HG03175 (cell line): ENCODE measurements at regions not wholly inside any gene's neighbourhood (a gene's known extent, or its start where the extent isn't known, plus 50 kb on each side); places are given as distances from the start of the nearest gene placed in this dataset.
"Not testable (repeated sequence)": the region's sequence is repeated elsewhere in the genome, so short reads cannot be mapped to it uniquely, and the experiment has no call there.

ENCODE experiments used
- ATAC-seq: cut with Tn5 transposase; IDR thresholded peaks from one replicate; pipeline ENCODE4 v1.9.1; 2021; ENCODE audit warnings: mild to moderate bottlenecking, moderate library complexity; ENCODE audit not compliant: unreplicated experiment

DNA sequence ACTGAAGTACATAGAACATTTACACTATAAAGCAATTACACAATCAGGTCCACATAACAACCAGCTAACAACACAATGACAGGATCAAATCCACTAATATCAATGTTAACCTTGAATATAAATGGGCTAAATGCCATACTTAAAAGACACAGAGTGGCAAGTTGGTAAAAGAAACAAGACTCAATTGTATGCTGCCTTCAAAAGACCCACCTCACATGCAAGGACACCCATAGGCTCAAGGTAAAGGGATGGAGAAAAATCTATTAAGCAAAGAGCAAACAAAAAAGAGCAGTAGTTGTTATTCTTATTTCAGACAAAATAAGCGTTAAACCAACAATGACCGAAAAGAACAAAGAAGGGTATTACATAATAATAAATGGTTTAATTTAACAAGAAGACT lies 183.3 kb downstream of the PYDC2 start:
- no peak for ATAC-seq

DNA sequence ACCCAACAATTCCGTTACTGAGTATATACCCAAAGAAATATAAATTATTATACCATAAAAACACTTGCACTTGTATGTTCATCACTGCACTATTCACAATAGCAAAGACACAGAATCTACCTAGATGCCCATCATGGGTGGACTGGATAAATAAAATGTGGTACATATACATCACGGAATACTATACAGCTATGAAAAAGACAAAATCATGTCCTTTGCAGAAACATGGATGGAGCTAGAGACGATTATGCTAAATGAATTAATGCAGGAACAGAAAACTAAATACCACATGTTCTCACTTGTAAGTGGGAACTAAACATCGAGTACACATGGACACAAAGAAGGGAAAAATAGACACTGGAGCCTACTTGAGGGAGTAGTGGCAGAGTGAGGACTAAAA lies 185.3 kb downstream of the PYDC2 start:
- ATAC-seq: no peak

DNA sequence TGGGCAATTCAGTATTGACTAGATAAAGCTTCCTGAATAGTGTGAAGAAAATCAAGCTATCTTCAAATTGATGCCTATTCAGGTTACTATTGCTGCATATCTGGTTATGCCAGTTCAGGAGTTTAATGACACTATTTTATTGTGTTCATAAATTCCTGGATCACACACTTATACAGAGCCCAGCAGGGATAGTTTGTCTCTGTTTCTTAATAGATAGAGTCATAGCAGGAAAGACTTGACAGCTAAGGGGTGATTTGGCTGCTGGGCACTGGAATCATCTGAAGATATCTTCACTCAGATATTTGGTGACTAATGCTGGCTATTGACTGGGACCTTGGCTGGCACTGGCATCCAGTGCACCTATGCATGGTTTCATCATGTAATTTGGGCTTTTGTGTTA lies 187.8 kb downstream of the PYDC2 start:
- ATAC-seq: no peak

DNA sequence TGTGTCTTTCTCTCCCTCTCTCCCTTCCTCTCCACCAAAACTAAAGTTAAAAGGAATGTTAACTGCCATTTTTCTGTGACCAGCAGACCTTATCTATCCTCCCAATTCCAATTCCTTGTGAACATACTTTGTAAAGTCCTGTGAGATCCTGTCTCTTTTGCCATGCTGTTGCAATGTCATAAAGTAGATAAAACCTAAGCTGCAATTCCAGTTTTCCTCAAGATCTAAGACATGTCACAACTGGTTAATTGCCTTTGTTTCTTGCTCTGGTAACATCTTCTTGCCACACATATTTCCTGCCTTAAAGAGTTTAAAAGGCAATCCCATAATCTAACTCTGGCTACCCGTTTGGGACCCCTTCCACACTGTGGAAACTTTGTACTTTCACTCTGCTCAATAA lies 188.7 kb downstream of the PYDC2 start:
- no peak for ATAC-seq

DNA sequence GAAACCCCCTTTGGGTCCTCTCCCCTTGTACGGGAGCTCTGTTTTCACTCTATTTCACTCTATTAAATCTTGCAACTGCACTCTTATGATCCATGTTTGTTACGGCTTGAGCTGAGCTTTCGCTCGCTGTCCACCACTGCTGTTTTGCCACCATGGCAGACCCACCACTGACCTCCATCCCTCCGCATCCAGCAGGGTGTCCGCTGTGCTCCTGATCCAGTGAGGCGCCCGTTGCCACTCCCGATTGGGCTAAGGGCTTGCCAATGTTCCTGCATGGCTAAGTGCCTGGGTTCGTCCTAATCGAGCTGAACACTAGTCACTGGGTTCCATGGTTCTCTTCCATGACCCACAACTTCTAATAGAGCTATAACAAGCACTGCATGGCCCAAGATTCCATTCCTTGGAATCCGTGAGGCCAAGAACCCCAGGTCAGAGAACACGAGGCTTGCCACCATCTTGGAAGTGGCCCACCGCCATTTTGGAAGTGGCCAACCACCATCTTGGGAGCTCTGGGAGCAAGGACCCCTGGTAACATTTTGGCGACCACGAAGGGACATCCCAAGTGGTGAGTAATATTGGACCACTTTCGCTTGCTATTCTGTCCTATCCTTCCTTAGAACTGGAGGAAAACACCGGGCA lies 197.9 kb downstream of the PYDC2 start:
- ATAC-seq: not testable (repeated sequence)

DNA sequence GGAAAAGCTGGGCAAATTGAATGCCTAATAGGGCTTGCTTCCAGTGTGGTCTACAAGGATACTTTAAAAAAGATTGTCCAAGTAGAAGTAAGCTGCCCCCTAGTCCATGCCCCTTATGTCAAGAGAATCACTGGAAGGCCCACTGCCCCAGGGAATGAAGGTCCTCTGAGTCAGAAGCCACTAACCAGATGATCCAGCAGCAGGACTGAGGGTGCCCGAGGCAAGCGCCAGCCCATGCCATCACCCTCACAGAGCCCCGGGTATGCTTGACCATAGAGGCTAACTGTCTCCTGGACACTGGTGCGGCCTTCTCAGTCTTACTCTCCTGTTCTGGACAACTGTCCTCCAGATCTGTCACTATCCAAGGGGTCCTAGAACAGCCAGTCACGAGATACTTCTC lies 201.2 kb downstream of the PYDC2 start:
- ATAC-seq: not testable (repeated sequence)

DNA sequence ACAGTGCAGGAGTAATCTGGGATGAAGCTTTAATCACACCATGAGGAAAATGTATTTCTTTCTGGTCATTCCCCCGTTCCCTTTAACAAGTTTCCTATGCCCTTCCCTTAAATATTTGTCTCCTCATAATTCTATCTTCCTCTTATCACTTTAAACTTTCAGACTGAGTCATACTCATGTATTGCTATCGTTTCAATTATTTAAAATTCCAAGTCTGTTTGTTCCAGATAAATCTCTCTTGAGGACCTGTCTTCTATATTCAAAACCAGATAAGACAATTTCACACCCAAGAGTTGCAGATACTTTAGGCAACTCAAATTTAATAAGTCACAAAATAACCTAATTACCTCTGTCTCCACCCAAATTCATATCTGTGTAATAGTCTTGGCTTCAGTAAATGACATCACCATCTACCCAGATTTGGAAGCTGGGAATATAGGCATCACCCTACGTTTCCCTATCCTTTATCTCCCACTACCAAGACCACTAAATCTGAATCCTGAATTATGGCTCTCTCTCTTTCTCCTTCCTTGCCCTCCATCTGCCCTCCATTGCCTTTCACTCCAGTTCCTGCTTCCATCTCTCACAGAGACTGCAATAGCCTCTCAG lies 220.1 kb downstream of the PYDC2 start:
- no peak for ATAC-seq

DNA sequence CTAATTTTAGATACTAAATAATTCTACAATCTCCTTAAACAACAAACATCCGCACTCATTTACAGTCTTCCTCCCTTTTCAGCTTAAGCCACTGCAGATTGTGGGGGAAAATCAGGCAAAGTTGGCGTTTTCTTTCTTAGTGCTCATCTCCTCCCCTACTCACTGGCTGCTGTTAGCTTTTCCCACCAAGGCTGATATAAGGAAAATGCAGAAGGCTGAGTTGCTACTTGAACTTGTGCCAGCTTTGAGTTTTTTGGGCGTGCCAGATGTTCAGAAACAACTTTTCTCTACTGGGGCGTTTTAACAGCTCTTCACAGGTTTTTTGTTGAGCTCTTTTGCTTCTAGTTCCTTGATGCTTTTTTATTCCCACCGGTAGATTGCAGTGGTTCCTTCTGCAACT lies 222.0 kb downstream of the PYDC2 start:
- no peak for ATAC-seq

DNA sequence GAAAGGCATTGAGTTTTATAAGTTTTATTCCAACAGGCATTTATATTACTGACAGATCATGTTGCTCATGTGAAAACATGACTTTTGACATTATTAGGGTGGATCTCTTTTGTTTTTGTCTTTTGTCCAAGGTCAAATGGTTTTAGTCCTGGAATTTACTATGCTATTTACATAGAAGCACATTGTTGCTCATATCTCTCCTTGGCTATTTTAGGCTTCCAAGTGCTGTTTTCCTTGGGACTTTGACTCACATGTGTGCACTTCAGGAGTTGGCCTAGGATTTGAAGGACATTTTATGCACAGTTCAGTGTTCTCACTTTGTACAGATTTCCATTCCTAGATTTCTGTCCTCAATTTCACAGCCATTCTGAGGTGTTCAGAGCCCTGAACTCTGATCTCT lies 225.7 kb downstream of the PYDC2 start:
- no peak for ATAC-seq

DNA sequence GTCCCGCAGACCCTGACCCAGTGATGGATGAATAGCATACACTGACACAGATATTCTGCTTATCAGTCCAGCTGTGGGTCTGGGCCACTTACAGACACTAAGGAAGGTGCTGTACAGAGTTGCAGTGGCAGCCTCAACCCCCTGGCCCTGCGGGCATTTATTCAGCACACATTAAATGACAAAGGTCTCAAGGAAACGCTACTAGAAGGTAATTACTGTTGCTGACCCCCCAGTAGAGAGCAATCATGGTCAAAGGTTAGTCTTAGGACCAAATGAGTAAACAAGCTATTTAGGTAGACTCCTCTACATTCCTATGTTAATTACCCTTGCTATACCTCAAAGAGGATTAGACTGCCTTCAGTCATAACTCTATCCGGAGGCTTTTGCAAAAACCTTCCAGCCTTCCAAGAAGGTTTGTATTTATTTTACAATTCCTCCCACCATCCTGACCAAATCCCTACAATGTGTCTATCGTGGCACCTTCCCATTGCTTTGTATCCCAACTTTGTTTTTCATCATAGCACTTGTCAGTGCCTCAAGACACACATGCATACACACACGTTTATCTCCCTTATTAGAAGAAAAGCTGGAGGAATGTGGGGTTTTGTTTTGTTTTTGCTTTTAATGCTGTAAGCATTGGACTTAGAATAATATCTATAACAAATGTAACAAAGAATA lies 227.9 kb downstream of the PYDC2 start:
- no peak for ATAC-seq

DNA sequence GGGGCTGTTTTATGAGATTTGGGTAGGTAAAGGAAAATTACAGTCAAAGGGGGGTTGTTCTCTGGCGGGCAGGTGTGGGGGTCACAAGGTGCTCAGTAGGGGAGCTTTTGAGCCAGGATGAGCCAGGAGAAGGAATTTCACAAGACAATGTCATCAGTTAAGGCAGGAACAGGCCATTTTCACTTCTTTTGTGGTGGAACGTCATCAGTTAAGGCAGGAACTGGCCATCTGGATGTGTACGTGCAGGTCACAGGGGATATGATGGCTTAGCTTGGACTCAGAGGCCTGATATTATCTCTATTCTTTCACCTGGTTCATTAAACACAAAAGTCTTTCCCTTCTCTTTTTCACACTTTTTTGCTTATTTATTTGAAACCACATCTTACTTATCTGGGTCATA lies 230.2 kb downstream of the PYDC2 start:
- ATAC-seq: not testable (repeated sequence)

DNA sequence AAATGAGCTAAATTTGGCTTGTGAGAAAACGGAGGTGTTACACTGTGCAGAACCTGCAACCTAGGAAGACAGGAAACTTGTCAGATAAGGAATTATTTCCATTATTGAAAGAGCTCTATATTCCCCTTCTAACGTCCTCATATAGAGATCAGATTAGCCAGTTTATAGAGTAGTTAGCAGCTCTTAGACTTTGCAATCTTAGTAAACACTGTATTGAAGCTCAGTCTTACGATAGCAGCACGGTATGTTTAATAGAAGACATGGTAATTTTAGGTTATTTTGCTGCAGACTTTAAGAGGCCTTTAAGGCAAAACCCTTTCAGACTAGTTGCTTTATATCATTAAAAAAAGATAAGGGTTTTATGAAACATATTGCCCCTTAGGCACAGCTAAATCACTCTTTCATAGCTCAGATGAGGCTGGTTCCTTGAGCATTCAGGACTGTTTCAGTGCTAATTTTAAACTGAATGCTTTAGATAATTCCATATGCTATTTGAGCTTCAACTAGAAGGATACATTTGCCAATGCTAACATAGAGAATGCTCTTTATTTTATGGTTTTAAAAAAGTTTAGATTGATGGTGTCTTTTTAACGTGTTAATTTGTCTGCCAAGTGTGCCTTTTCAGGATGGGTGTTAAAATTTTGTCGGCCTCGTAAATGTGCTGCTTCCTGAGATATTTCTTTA lies 234.3 kb downstream of the PYDC2 start:
- no peak for ATAC-seq

DNA sequence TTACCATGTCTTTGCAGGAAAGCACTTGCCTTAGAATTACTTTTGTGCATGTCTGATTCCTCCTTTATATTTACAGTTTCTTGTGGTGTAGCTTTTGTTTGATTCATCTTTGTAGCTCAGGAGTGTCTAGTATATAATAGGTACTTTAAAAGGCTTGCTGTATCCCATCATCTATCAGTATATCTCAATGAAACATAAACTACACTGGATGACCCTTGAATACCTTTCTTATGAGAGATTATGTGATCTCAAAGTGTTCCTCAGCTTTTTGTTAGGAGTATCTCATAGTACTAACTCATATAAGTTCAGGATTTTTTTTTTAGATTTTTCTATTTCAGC lies 234.8 kb downstream of the PYDC2 start:
- no peak for ATAC-seq

DNA sequence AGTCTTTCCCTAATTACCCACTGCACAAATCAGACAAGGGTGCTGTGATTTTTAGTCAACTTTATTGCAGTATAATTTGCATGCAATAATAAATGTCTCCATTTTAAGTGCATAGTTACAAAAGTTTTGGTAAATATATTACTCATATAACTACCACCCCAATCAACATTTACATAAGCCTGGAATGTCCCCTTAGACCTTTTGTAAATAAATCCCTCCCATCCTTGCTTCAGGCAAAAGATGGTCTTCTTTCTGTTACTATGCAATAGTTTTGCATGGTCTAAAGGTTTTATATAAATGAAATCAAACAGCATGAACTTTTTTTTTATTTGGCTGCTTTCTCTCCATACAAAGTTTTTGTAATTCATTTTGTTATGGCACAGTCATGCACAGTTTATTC lies 235.4 kb downstream of the PYDC2 start:
- ATAC-seq: no peak

DNA sequence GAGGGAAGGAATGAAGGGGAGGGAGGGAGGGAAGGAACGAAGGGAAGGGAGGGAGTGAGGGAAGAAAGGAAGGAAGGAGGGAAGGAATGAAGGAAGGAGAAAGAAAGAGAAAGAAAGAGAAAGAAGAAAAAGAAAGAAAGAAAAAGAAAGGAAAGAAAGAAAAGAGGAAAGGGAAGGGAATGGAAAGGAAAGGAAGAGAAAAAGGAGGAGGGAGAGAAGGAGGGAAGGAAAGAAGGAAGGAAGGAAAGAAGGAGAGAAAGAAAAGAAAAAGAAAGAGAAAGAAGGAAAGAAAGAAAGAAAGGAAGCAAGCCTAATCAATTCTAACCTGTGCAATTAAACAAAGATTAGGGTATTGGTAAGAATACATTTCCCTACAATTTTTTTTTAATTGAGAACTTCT lies 238.6 kb downstream of the PYDC2 start:
- no peak for ATAC-seq

DNA sequence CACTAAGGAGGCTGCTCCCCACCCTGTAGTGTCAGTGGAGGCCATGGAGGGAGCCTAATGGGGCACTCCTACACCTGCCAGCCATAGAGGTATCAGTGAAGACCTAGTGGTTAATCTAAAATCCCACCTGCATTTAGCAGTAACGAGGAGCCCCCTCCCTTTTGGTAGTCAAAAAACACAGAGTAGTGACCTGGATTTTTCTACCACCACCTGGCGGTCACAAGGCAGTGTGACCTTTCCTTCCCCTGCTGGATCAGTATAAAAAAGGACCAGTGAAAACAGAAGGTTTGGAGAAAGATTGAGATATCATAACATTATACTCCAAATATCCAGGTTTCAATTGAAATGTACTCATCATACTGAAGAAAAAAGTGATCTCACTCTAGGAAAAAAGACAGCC lies 241.2 kb downstream of the PYDC2 start:
- ATAC-seq: no peak

DNA sequence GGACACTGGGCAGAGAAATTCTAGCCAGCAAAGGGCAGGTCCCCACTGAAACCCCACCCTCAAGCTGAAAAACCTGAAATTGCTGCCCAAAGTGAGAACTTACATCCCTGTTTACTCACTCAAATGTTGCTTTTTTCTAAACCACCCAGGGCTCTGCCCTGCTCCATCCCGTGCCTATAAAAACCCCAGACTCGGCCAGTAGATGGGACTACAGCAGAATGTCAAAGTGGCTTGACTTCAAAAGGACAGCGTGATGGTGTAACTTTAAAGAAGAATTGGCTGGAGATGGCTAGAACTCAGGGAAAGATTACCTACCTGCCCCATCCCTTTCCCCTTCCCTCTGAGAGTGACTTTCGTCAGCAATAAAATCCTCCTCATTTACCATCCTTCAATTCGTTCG lies 246.9 kb downstream of the PYDC2 start:
- ATAC-seq: no peak

DNA sequence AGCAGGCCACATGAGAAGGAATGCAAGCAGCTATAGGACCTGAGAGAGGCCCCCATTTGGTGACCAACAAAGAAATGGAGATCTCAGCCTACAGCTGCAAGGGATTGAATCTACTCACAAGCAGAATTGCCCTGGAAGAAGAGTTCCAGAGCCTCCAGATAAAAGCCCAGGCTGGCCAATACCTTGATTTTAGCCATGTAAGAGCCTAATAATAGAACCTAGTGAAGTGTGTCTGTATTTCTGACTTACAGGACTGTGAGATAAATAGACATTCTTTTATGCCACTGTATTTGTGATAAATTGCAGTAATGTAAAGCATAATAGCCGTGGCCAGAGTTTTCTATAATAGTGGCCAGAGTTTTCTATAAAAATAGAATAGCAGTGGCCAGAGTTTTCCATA lies 254.6 kb downstream of the PYDC2 start:
- no peak for ATAC-seq

DNA sequence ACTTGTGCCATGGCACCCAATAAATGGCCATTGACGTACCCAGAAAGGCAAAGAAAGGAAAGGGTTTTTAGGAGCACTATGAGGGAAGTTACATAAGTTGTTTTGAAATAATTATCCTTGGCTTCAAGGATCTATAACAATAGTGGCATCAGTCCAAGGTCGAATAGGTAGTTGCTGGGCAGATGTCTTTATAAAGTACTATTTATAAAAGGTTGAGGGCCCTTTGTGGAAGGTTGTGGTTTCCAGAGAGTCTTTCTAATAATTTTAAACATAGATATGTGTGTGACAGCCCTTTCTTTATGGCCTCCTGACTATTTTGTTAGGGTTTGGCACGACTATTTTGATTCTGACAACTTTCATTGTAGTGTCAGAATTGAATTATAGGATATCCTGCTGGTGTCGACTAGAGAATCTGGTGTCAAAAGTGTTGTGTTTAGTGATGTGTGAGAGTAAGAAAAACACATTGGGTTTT lies 260.5 kb downstream of the PYDC2 start:
- ATAC-seq: no peak

DNA sequence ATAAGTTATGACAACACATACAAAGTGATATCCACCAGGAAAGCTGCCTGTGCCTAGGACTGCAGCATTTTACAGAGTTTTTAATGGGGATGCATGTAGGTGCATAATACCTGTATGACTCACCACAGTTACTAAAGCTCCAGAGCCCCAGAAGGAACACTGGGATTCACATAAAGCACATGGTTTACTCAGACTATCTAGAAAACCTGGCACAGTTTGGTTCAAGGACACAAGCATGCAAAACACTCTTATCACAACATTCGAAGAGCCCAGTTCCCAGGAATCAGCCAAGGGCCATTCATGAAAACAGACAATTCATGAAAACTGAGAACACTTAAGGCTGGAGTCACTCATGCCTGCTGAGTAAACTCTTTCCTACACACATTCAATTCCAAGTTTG lies 261.0 kb downstream of the PYDC2 start:
- no peak for ATAC-seq

DNA sequence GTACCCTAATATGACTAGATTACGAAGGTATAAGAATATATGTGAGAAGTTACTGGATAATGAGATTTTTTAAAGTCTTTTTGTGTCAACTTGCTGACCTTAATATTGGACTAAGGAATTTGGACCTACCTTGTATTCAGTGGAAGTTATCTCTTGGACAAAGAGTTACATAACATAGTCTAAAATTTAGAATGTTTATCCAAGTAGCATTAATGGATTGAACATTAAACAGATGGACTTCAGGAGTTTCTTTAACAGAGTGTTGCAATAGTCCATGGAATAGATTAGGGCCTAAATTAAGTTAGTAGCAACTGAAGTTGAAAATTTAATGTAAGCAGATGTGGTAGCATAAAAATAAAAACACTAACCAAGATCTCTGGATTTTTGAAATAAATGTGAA lies 266.4 kb downstream of the PYDC2 start:
- no peak for ATAC-seq

DNA sequence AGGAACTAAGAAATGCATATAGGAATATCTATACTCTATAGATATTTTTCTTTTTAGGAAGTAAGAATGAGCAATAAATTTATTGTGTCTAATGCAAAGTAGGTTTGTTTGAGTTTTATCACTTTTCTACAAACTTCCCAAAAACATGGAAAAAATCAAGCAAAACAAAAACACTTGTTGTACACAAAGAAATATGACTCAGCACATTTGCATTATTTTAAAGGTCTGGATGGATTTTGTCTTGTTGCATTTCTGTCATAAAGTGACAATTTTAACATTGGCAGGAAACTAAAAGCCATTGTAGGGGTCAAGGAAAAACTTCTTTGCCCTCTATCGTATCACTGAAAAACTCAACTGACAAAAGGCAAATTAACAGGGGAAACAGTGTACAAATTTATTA lies 267.2 kb downstream of the PYDC2 start:
- no peak for ATAC-seq
